AG04449 (cell line): ENCODE measurements at regions not wholly inside any gene's neighbourhood (a gene's known extent, or its start where the extent isn't known, plus 50 kb on each side); places are given as distances from the start of the nearest gene placed in this dataset.

ENCODE experiments used
- CTCF ChIA-PET: fragments of 350-600 bp; formaldehyde crosslinking; extraction: SDS; loops from one replicate; lab custom pipeline; 2021; ENCODE audit warnings: antibody characterized with exemption; lab: Yijun Ruan, JAX
- POLR2A ChIA-PET: fragments of 400-600, 350-600 bp; formaldehyde crosslinking; extraction: SDS; loops from one replicate; lab custom pipeline; 2020; ENCODE audit warnings: antibody characterized with exemption, inconsistent platforms; lab: Yijun Ruan, JAX
- DNase-seq: peaks from one replicate; pipeline ENCODE4 v3.0.0-alpha.2; 2010; ENCODE audit warnings: low read depth, low spot score
- H3K4me3 ChIP-seq: 2 replicates; pipeline ENCODE4 v1.5.1; 2011; ENCODE audit warnings: low read depth, mild to moderate bottlenecking, control low read depth, low read length
- CTCF ChIP-seq: IDR thresholded peaks from one replicate; pipeline ENCODE4 v1.5.1; 2011; ENCODE audit warnings: mild to moderate bottlenecking, moderate library complexity, low read length, control low read depth, inconsistent platforms; ENCODE audit not compliant: insufficient read depth; ENCODE audit errors: missing control alignments

GRCh38 chr5:162637481-162637880 lies 569.9 kb downstream of the GABRG2 start:
- CTCF ChIA-PET: no interaction called here

DNA sequence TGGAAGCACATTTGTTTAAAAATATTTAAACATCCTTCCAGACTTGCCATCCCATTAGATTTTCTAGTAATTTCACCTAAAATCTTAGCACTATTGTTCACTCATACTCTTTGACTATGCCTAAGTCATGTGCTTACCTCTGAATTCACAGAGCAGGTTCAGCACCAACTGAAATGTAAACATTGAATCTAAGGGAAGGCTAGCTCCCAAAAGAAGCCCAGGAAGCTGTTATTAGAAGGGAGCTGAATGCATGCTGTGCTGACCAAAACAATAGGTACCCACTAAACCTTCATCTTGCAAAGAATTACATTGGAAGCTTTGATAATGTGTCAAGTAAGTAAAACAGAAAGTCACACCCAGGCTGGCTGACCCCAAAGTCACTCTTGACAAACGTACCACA lies 571.3 kb downstream of the GABRG2 start:
- H3K4me3 ChIP-seq: no peak overlapping the region
- ChIA-PET CTCF (no interaction called here), POLR2A (no interaction called here)
- TF ChIP-seq CTCF: no peak
- no peak for DNase-seq

More at GRCh38 chr5:162637481-162637880, 569.9 kb downstream of the GABRG2 start:
- DNase-seq: no peak
- POLR2A ChIA-PET: no interaction called here
- H3K4me3 ChIP-seq: no peak overlapping the region
- TF ChIP-seq CTCF: no peak

DNA sequence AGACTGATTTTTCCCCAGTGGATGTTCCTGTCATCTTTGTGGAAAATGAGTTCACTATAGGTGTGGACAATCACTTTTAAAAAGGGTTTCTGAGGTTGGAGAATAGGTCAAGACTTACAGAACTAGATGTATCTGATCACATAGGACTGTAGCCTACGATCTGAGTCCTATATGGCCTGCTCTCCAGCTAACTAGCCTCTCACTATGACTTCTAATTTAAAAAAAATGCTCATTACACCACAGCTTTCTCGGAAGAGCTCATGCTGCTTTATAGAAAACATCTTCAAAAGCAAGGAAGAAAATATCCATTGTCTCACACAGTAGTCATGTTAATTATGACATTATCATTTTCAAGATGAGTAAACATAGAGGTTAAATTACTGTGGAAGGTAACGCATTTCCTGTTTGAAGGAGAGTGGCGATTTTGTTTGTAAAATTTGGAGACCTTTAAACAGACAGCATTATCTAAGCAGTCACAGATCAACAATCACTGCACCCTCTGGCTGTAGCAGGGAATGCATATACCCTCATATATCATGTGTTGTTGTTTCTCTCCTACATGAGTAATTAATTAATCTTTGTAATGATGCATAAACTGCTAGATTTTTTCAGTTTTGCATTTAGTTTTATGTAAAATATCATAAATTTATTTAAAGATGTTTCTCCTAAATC lies 573.7 kb downstream of the GABRG2 start:
- H3K4me3 ChIP-seq: no peak overlapping the region
- no peak for DNase-seq
- POLR2A ChIA-PET: no interaction called here
- TF ChIP-seq CTCF: no peak
- CTCF ChIA-PET: no interaction called here

GRCh38 chr5:162654661-162655405 lies 587.3 kb downstream of the GABRG2 start:
- ChIA-PET CTCF (no interaction called here), POLR2A (no interaction called here)
- DNase-seq: no peak
- H3K4me3 ChIP-seq: no peak overlapping the region
- TF ChIP-seq CTCF: no peak

GRCh38 chr5:162657076-162657475 lies 589.5 kb downstream of the GABRG2 start:
- TF ChIP-seq CTCF: no peak
- no peak overlapping the region for H3K4me3 ChIP-seq
- ChIA-PET POLR2A (no interaction called here), CTCF (no interaction called here)
- DNase-seq: no peak

DNA sequence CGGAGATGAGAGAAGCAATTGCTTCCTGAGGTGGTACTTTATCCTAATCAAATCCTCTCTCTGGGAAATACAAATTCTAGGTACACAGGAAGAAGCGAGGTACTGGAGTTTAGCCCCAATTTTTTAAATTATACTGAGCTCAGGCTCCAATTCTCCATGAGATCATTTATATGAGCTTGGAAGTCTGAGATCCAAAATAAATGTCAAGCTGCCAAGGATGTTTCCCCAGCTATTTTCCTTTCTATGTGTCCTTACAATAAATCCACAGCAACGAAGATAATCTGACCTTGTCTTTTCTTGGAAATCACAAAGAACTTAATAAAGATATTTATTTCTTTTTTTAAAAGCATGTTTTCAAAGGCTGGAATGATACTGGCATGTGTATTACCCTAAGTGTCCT lies 597.3 kb downstream of the GABRG2 start:
- CTCF ChIA-PET: no interaction called here

More for the DNA sequence above, 597.3 kb downstream of the GABRG2 start:
- TF ChIP-seq CTCF: no peak
- POLR2A ChIA-PET: no interaction called here
- H3K4me3 ChIP-seq: no peak overlapping the region
- DNase-seq: no peak
